Tibial nerve (tissue), 4 donors: ENCODE measurements at regions not wholly inside any gene's neighbourhood (a gene's known extent, or its start where the extent isn't known, plus 50 kb on each side); places are given as distances from the start of the nearest gene placed in this dataset.

ENCODE experiments used
- DNase-seq, 2 donors: peaks; one replicate each; pipeline ENCODE4 v3.0.0-alpha.2; 2019; ENCODE audit warnings: low spot score in 2 of 2
- H3K27ac ChIP-seq, 4 donors: fragments of 200-600 bp; sonication (generic) in 3 of 4; one replicate each; pipeline ENCODE4 v1.5.1; 2017 to 2019; ENCODE audit warnings: mild to moderate bottlenecking in 1 of 4
- H3K27me3 ChIP-seq, 2 donors: fragments of 200-600 bp; sonication (generic) in 1 of 2; one replicate each; pipeline versions ENCODE4 v1.5.1 to v1.6.0; 2017 to 2019
- H3K36me3 ChIP-seq, 3 donors: fragments of 200-600 bp; sonication (generic); one replicate each; pipeline ENCODE4 v1.5.1; 2018 to 2019
- H3K4me1 ChIP-seq, 4 donors: fragments of 200-600 bp; sonication (generic) in 3 of 4; one replicate each; pipeline ENCODE4 v1.5.1; 2017 to 2019
- H3K4me3 ChIP-seq, 4 donors: fragments of 200-600 bp; sonication (generic) in 3 of 4; one replicate each; pipeline ENCODE4 v1.5.1; 2017 to 2019; ENCODE audit warnings: mild to moderate bottlenecking in 1 of 4, moderate library complexity in 1 of 4
- H3K9me3 ChIP-seq, 4 donors: fragments of 200-600 bp; sonication (generic) in 3 of 4; one replicate each; pipeline ENCODE4 v1.5.1; 2017 to 2019
- CTCF ChIP-seq, 5 experiments: fragments of 200-600 bp in 3 of 5; fragments of 450-650 bp in 2 of 5; sonication (generic) in 3 of 5; IDR thresholded peaks; one replicate each; pipeline ENCODE4 v1.5.1; 2016 to 2019; ENCODE audit warnings: antibody characterized with exemption in 5 of 5, mild to moderate bottlenecking in 3 of 5, moderate library complexity in 2 of 5
- EP300 ChIP-seq, 2 donors: sonication (generic); formaldehyde crosslinking; IDR thresholded peaks; one replicate each; pipeline ENCODE4 v1.6.1; 2017; ENCODE audit warnings: antibody characterized with exemption in 2 of 2, mild to moderate bottlenecking in 1 of 2
- POLR2A ChIP-seq, 2 donors: fragments of 450-650 bp; IDR thresholded peaks; one replicate each; pipeline ENCODE4 v1.6.1; 2017; ENCODE audit warnings: antibody characterized with exemption in 2 of 2, mild to moderate bottlenecking in 2 of 2, moderate library complexity in 2 of 2
- WGBS, 2 donors: methylation state at CpG; one replicate each; pipeline ENCODE4 v1.1.5; 2018; 5-methylcytosine and 5-hydroxymethylcytosine counted together

- Histone ChIP-seq H3K9me3 (peaks cover 0 to 2% (median 0%) of the 10 kb centered on the region in 4 donors), H3K27me3 (no peaks in the 10 kb centered on the region), H3K36me3 (no peaks in the 10 kb centered on the region), H3K27ac (no peak overlapping the region), H3K4me1 (peaks cover 0 to 4% (median 0%) of the 10 kb centered on the region in 4 donors), H3K4me3 (no peak overlapping the region)
- TF ChIP-seq POLR2A (IDR thresholded peaks at IDR 0.05) (no peak), CTCF (IDR thresholded peaks at IDR 0.05) (no peak), EP300 (IDR thresholded peaks at IDR 0.05) (no peak)
- WGBS, 2 donors, result 26 to 29% methylated on average over 1 of the region's 1 CpG
- no peak for DNase-seq
Observed at GRCh38 chr10:33616956-33617355, 282.5 kb upstream of the NRP1 start.

GRCh38 chr10:33612551-33612950 lies 278.1 kb upstream of the NRP1 start:
- Histone ChIP-seq H3K9me3 (peaks cover 0 to 13% (median 0%) of the 10 kb centered on the region in 4 donors), H3K36me3 (no peaks in the 10 kb centered on the region), H3K27ac (peak overlapping the region in 2 of 4 donors; percentile 30 to 35), H3K27me3 (no peaks in the 10 kb centered on the region), H3K4me1 (peaks cover 0 to 4% (median 0%) of the 10 kb centered on the region in 4 donors), H3K4me3 (no peak overlapping the region)
- DNase-seq, result peak in 1 of 2 donors; percentile 36
- TF ChIP-seq EP300 (IDR thresholded peaks at IDR 0.05), result peak in 1 of 2 donors; percentile 57
- TF ChIP-seq POLR2A (IDR thresholded peaks at IDR 0.05), result no peak
- WGBS, 2 donors, result 72 to 78% methylated on average over 3 of the region's 3 CpGs

GRCh38 chr10:33612116-33612515 lies 277.6 kb upstream of the NRP1 start:
- TF ChIP-seq CTCF (IDR thresholded peaks at IDR 0.05) (no peak), EP300 (IDR thresholded peaks at IDR 0.05) (no peak), POLR2A (IDR thresholded peaks at IDR 0.05) (no peak)
- Histone ChIP-seq H3K4me3 (no peak overlapping the region), H3K4me1 (peaks cover 0 to 4% (median 0%) of the 10 kb centered on the region in 4 donors), H3K36me3 (no peaks in the 10 kb centered on the region), H3K9me3 (peaks cover 0 to 13% (median 0%) of the 10 kb centered on the region in 4 donors), H3K27me3 (no peaks in the 10 kb centered on the region), H3K27ac (peak overlapping the region in 2 of 4 donors; percentile 30 to 35)
- 88 to 91% methylated on average over 1 of the region's 1 CpG for WGBS, 2 donors
- DNase-seq, result no peak

GRCh38 chr10:33611423-33611822 lies 277.0 kb upstream of the NRP1 start:
- peaks cover 0 to 13% (median 0%) of the 10 kb centered on the region in 4 donors for H3K9me3 ChIP-seq
- no peak for DNase-seq
- H3K27me3 ChIP-seq, result no peaks in the 10 kb centered on the region
- WGBS, 2 donors, result 93 to 94% methylated on average over 1 of the region's 1 CpG
- H3K27ac ChIP-seq, result no peak overlapping the region
- no peak overlapping the region for H3K4me3 ChIP-seq
- TF ChIP-seq POLR2A (IDR thresholded peaks at IDR 0.05) (no peak), EP300 (IDR thresholded peaks at IDR 0.05) (no peak), CTCF (IDR thresholded peaks at IDR 0.05) (no peak)
- H3K4me1 ChIP-seq, result peaks cover 0 to 4% (median 0%) of the 10 kb centered on the region in 4 donors
- no peaks in the 10 kb centered on the region for H3K36me3 ChIP-seq

DNA sequence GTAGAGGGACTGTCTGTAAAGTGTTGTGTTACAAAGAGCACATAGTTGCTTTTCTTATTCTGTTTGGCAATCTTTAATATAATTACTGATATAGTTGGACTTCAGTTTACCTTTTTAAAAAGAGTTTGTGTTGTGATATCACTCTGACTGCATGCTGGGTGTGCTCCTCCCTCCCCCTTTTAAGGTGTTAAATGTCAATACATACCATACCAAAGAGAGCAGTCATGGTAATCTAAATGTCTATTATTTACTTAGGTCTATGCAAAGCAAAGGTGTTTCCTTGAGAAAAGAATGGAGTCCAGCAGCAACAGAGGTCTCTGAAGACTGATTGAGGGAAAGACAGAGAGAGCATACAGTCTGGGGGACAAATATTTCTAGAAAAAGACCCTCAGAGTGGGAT lies 275.1 kb upstream of the NRP1 start:
- no peak overlapping the region for H3K27ac ChIP-seq
- no peaks in the 10 kb centered on the region for H3K27me3 ChIP-seq
- H3K4me1 ChIP-seq, result peaks cover 0 to 4% (median 0%) of the 10 kb centered on the region in 4 donors
- H3K9me3 ChIP-seq, result peaks cover 0 to 13% (median 0%) of the 10 kb centered on the region in 4 donors
- H3K36me3 ChIP-seq, result no peaks in the 10 kb centered on the region
- no peak overlapping the region for H3K4me3 ChIP-seq
- TF ChIP-seq CTCF (IDR thresholded peaks at IDR 0.05) (no peak), EP300 (IDR thresholded peaks at IDR 0.05) (no peak), POLR2A (IDR thresholded peaks at IDR 0.05) (no peak)
- no peak for DNase-seq

DNA sequence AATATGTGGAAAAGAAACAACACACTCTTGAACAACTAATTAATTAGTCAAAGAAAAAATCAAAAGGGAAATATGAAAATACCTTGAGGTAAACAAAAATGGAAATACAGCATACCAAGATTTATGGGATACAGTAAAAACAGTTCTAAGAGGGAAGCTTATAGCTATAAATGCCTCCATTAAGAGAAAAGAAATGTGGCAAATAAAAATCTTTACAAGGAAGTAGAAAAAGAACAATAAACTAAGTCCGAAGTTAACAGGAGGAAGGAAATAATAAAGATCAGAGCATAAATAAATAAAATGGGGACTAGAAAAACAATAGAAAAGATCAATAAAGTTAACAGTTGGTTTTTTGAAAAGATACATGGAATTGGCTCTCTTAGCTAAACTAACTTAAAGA lies 267.8 kb upstream of the NRP1 start:
- WGBS, 2 donors, result 41 to 47% methylated on average over 1 of the region's 1 CpG

More for the DNA sequence above, 267.8 kb upstream of the NRP1 start:
- DNase-seq, result no peak
- Histone ChIP-seq H3K4me3 (no peak overlapping the region), H3K27me3 (no peaks in the 10 kb centered on the region), H3K4me1 (no peaks in the 10 kb centered on the region), H3K36me3 (no peaks in the 10 kb centered on the region), H3K9me3 (peaks cover 0 to 10% (median 0%) of the 10 kb centered on the region in 4 donors), H3K27ac (no peak overlapping the region)
- no peak for TF ChIP-seq EP300 (IDR thresholded peaks at IDR 0.05)
- no peak for TF ChIP-seq CTCF (IDR thresholded peaks at IDR 0.05)
- no peak for TF ChIP-seq POLR2A (IDR thresholded peaks at IDR 0.05)
